HCEC 1CT (cell line): ENCODE measurements at regions not wholly inside any gene's neighbourhood (a gene's known extent, or its start where the extent isn't known, plus 50 kb on each side); places are given as distances from the start of the nearest gene placed in this dataset.
"Not testable (repeated sequence)": the region's sequence is repeated elsewhere in the genome, so short reads cannot be mapped to it uniquely, and the experiment has no call there.

Experiments used
- DNase-seq: peaks from one replicate; pipeline ENCODE4 v3.0.0-alpha.2; 2017

DNA sequence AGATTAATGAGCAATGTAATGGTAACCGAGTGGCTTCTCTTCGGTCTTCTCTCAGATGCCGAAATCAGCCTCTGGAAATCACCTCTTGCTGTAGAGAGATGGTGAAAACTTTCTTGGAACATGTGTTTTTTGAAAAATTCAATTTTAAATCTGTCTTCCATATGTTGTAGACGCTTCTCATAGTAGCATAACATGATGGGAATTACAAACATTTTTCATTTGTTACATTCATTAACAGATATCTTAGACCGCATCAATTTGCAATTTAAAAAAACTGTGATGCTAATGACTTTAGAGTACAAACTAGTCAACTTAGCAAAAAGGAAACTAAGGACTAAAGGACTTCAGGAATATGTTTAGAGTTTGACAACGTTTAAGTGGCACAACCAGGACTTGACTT is 275.2 kb downstream of the ASXL3 start:
- no peak for DNase-seq

DNA sequence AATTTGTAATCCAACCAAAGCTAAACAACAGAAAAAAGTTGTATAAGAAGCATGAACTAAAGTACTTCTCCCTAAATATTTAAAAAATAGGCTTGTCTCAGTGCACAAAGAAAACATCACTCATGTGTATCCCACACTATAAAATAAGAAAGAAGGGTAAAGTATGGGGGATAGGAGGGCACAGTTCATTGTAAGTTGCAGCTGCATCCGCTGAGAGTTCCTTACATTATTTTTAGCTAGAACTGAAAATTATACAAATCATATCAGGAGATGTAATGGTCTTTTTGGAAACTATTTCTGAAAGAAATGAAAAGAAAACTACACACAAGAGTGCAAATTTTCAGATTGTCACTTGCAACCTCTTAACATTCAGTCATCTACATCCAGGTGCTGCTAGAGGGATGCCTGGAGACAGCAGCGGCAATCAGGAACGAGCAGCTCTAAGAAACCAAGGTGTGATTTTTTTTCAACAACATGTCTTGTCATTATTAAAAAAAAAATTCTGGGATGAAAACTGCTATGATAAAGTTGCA is 273.6 kb downstream of the ASXL3 start:
- no peak for DNase-seq

DNA sequence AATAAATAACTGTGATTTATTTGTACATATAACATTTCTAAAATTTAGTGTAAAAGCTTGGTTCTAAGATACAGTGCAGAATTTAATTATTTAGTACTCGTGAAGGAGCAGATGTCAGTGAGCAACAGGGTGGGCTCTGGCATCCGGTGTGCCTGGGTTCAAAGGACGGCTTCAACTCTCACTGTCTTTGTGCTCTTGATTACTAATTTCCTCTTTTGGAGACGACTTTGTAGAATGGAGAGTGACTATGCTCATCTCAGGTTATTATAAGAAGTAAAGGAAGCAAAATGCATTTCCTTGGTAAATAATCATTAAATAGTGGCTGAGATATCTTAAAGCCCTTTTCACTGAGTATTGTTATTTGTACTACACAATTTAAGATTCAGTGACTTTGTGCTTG is 271.7 kb downstream of the ASXL3 start:
- DNase-seq = no peak

DNA sequence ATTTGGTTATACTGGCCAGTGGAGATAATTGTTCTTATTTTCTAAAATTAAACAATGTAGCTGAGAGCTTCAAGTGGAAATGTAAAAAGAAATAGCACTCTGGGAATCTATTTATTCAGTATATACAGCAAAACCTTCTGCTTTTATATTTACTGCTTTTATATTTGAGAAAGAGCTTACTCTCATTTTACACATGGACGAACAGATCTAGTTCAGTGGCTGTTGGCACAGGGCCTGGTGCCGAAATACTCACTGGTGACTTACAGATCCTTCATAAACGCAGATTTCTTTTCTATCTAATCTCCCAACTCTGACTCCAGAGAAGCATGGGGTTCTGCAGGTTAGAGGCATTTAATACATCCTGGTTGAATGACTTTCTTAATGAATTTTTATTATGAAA is 266.2 kb downstream of the ASXL3 start:
- DNase-seq = no peak

DNA sequence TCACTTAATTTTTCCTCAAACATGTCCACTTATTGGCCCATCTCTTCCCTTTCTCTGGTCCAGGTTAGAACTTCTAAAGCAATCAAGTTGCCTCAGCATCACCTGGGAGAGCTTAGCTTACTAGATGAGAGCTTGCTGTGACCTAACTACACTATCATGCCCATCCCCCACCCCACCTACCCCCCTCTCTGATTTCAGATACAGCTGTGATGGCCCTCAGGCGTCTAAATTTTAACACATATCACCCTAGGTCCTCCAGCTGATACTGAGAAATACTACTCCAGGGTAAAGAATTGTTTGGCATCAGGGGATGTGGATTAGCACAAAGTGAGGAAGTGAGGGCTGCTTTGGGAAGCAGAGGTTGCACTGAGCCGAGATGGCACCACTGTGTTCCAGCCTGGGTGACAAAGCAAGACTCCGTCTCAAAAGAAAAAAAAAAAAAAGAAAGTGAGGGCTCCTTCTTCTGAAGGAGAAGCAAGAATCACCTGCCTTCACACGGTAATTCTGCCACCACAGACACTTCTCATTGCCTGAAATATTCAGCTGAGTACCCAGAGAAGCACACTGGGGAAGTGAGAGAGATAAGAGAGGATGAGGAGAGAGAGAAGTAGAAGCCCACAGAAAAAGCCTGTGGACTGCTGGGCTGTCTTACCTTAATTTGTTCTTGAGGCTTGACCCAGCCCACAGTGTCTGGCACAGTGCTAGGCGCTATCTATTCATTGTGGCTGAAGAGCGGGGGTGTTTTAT is 263.4 kb downstream of the ASXL3 start:
- DNase-seq = no peak

DNA sequence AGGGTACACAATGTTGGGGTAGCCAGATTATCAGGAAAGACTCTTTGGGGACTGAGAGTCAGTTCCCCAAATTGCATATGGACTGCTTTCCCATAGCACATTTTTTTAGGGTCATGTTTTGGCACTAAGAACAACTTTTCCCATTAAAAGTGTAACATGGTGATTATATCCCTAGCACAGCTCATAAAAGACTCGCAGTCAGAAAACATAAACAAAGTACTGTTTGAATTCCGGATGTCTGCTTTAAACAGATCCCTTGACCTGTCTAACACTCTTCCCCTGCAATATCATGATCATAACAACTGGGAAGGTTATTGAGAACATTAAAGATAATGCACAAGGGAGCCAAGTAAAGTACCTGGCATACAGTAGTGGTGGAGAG is 262.2 kb downstream of the ASXL3 start:
- no peak for DNase-seq

DNA sequence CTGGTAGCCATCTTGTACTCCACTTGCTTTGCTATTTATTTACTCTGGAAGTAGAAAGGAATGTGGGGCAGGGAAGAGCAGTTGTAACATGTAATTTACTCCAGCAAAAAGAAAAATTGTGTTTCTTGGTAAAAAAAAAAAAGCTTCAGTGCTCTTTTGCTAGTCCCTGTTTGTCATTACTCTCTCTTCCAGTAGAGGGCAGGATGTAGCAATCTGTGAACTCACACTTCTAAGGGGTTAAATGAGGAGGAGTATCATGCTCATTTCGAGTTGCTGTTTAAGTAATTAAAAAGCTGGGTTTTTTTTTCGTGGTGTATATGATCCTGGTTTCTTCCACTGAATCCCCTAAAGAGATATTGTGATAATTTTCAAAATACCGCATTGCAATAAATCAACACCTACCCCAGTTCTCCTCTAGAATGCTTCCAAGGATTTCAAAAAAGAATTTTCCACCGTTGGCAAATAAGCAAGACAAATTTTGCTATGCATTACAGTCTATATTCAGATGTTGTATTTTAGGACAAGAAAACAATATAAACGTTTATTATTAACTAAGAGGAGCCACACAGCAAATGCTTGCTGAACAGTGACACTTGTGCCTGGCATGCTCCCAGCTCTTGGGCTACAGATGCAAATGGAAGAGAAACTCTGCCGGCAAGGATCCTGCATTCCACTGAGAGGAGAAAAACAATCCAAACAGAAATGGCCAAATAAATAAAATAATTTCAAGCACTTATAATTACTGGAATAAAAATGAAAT is 261.6 kb downstream of the ASXL3 start:
- no peak for DNase-seq

DNA sequence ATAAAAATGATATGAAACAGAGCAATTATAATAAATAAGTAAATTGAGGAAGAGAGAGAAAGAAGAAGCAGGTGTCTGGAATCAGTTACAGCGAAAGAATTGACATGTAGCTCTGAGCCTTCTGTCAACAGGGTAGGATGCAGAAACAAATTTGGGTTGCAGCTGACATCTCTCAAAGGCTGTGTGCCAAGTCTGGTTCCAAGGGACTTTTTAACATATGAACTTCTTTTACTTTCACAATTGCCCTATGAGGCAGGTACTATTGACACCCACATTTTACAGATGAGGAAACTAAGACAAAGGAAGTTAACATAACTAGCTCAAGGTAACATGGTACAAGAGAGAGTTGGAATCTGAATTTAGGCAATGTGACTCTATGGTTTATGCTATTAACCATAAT is 260.0 kb downstream of the ASXL3 start:
- no peak for DNase-seq

DNA sequence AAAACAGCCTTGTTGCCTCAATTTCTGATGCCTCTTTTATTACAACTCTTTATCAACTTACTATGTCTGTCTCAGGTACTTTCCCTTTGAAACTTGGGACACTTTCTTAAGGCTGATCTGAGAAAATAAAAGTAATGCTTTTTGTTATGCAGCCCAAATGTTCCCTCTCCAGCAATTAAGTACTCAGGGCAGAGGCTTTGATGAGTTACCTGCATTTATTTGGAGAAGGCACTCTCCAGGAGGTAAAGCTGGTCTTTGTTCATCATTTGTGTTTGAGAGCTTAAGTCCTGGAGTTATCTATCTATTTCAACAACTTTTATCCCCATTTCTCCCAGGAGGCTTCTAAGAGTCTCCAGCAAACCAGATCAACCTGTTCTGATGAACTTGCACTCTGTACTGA is 259.2 kb downstream of the ASXL3 start:
- DNase-seq = no peak

DNA sequence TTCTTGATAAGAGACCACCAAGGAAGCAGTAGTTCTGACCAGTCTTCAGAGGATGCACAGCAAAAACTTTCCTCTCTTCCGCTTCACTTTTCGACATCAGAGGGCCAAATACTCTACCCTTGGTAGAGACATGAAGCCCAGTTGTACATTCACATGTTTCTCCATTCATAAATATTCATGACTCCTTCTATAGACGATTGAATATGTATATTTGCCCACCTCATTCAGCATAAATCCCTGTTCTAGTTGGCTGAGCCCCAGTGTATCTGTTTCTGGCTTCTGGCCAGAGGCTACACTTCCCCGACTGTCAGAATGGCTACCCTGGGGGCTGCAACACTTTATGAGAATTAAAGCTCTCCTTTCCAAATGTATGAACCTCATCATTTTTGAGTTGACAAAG is 258.5 kb downstream of the ASXL3 start:
- no peak for DNase-seq

DNA sequence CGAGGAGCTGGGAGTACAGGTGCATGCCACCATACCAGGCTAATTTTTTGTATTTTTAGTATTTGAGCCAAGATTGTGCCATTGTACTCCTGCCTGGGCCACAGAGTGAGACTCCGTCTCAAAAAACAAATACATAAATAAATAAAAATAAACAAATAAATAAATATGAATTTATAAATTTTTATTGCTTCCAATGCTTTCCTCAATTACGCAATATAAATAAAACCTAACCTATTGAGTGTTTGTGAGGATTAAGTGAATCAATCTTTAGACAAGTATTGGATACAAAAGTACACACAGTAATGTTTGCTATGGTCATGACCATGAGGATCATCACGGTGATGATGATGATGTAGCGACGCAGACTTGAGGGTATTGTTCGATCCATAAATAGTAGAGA is 257.4 kb downstream of the ASXL3 start:
- DNase-seq = no peak

DNA sequence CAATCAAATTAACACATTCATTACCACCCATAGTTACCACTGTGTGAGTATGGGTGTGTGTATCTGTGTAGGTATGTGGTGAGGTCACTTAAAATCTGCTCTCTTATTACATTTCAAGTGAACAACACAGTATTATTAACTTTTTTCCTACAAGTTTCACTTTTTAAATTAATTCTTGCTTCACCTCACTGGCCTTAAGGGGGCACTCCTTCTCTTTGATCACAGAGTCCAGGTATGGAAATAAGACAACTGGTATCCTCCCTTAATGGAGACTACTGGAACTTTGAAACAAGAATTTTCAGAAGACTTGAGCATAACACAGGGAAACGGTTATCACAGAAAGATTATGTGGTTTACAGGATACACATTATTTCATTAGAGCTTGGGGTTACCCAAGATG is 255.8 kb downstream of the ASXL3 start:
- DNase-seq = no peak

DNA sequence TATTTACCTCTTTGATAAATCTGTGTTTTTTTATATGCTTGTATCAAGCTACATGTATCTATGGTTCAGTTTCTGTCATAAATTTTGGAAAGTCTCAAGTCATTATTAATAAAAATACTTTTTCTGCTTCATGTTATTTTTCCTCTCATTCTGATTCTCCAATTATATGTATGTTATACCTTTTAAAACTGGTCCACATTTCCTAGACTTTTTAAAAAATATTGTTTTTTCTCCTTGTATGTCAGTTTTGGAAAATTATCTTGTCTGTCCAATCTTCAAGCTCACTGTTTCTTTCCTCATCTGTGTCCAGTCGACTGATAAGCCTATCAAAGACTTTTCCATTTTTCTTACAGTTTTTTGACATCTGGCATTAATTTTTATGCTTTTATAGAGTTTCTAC is 253.4 kb downstream of the ASXL3 start:
- no peak for DNase-seq

DNA sequence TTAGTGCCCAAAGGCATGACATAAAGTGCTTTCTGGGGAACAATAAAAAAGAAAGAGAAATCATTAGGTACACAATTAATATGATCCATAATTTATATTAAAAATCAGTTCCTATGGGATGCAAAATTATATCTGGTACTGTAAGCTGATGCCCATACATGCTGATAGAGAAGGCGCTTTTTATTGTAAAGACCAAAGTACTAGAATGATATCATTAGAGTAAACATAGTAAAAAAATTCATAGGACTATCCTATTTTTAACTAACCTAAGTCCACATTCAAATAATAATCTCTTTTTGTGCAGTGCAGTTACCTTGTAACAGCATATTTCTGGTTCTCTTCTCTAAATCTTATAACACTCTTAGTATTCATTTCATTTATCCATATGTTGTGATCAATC is 252.2 kb downstream of the ASXL3 start:
- no peak for DNase-seq

DNA sequence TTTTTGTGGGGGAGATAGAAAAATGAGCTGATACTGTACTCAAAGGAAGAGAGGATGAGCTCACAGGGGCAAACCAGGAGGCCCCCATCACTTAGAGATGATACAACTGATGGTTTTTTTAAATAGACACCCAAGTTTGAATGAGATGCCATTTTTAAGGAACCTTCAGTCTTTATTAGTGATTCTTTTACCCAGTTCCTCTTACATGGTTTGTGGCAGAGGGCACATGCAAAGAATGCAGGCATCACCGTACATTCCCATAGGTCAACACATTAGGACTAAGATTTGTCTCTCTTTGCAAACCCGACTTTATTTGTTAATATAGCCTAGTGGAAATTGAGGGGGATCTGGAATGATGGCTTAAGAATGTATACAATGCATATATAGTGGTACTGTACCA is 250.9 kb downstream of the ASXL3 start:
- DNase-seq = no peak

DNA sequence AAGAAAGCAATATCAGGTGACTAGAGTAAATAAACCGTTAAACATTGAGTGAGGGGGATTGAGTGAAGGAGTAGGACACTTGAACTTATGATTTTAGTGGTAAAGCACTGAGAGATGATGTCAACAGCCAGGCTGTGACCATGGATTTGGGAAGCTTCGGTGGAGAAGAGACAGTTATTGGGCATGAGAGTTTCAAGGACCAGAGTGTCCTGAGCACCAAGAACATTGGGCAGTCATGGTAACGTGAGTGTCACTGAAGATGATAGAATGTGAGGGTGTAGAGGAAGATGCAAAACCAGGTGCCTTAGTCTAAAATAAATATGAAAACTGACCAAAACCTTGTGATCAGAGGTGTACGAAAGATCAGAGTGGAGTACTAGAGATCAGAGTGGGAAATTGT is 248.1 kb downstream of the ASXL3 start:
- no peak for DNase-seq

DNA sequence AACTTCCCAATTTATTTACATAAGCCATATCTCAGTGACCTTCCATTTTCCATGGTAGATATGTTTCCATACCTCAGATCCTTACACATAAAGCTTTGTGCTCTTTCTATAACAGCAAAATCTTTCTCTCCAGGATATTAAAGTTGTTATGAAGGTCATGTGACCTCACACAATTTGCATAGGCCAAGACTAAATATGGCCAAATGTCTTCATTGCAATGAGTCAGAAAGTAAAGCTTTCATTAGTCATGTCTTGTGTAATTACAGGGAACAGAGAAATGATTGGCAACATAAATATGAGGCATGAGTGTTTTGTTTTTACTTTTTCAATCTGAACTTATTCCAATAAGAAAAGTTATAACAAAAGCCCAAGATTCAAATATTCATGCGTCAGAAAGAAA is 243.5 kb downstream of the ASXL3 start:
- peak; percentile 39 for DNase-seq

DNA sequence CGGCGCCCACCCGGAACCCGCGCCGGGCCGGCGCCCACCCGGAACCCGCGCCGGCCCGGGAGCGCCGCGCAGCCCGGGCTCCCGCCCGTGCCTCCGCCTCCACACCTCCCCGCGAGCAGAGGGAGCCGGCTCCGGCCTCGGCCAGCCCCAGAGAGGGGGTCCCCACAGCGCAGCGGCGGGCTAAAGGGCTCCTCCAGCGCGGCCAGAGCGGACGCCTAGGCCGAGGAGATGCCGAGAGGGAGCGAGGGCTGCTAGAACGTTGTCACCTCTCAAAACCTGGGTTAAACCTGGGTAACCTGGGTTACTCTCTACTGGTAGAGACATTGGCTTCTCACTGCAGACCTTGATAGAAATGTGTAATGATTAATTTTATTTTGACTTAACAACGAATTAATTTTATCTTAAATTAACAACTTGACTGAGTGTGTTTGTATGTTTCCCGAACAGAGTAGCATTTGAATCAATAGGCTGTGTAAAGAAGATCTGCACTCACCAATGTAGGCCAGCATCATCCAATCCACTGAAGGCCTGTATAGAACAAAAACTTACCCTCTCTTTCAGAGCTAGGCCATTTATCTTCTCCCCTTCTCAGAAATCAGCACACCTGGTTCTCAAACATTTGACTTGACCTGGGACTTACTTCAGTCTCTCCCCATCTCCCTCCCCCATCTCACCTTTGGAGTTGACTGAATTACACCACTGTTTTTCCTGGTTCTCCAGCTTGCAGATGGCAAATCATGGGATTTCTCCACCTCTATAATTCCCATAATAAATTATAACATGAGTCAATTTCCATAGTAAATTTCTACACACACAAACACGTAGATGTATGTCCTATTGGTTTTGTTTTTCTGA is 242.7 kb downstream of the ASXL3 start:
- no peak for DNase-seq

DNA sequence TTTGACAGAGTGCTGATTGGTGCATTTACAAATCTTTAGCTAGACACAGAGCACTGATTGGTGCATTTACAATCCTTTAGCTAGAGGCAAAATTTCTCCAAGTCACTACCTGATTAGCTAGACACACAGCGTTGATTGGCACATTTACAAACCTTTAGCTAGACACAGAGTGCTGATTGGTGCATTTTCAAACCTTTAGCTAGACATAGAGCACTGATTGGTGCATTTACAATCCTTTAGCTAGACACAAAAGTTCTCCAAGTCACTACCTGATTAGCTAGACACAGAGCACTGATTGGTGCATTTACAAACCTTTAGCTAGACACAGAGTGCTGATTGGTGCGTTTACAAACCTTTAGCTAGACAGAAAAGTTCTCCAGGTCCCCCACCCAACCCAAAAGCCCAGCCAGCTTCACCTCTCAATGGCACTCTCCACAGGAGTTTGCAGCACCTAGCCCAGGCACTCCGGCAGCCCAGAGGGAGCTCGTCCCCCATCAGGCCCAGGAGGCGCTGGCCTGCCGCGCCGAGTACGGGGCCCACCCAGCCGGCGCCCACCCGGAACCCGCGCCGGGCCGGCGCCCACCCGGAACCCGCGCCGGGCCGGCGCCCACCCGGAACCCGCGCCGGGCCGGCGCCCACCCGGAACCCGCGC is 241.8 kb downstream of the ASXL3 start:
- DNase-seq = not testable (repeated sequence)

DNA sequence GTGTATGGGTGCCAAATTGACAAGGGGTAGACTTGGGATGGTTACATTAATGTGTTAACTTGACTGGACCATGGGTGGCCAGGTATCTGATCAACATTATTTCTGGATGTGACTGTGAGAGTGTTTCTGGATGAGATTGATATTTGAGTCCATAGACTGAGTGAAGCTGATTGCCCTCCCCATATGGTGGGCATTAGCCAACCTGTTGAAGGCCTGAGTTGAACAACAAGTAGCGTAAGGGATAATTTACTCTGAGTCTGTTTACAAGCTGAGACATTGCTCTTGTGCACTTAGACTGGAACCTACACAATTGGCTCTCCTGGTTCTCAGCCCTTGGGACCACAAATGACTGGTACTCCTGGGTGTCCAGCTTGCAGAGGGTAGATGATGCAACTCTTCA is 240.1 kb downstream of the ASXL3 start:
- no peak for DNase-seq

DNA sequence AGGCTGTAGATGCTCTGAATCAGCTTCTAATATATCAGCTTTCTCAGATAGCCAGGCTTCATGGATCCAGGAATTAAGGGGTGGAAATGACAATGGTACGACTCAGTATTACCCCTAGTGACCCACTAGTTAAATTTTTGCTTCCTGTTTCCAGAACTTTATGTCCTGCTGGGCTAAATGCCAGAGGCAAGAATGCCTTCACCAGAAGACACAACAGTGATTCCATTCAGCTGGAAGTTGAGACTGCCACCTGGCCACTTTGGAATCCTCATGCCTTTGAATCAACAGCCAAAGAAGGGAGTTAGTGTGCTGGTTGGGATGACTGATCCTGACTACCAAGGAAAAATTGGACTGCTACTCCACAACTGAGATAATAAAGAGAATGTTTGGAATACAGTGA is 239.1 kb downstream of the ASXL3 start:
- DNase-seq = no peak

DNA sequence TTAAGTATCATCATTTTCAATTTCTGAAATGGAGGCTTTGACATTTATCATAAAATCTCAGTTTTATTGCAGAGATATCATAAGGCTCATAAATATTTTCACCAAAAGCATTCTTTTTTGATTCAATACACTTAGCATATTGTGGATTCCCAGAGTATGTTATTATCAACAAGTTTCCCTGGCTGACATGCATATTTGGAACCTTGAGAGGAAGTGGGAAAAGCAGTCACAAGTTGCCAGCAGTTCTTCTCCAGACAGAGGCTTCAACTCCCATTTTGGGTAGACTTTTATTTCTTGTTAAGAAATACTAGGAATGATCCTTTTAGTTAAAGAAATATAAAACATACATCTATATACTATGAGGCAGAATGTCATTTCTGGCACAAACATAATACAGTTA is 236.5 kb downstream of the ASXL3 start:
- DNase-seq = no peak

DNA sequence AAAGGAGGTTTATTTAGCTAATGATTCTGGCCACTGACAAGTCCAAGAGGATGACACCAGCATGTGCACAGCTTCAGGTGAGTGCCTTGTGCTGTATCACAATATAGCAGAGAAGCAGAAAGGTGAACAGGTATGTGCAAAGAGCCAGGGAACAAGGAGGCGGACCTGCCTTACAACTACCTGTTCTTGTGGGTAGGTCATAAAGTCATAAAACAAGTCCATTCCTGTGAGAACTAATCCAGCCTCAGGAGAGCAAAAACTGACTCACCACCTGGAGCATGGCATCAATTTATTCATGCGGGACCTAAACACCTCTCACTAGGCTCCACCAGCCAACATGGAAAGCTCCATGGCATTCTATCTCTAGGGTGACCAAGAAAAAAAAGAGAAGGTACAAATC is 234.2 kb downstream of the ASXL3 start:
- DNase-seq = no peak
